ENCODE measurements at regions not wholly inside any gene's neighbourhood (a gene's known extent, or its start where the extent isn't known, plus 50 kb on each side); places are given as distances from the start of the nearest gene placed in this dataset.

- H3K4me3 ChIP-seq (ENCODE audit: control insufficient read depth in 2 of 3, extremely low read depth in 1 of 3, insufficient read depth in 2 of 3, low read depth in 1 of 3, low read length in 3 of 3) = no peak overlapping the region
- no peaks in the 10 kb centered on the region for H3K79me2 ChIP-seq (ENCODE audit: control insufficient read depth, insufficient read depth, low read length)
- DNase-seq (ENCODE audit: low read depth, low spot score) (no peak), FAIRE-seq (no peak)
- H2AFZ ChIP-seq (ENCODE audit: control insufficient read depth, low read length) = no peak overlapping the region
- dilution Hi-C loops (cut with MboI; ENCODE audit: extremely low pct_ligation_motif_present, low sequenced_read_pairs) = no loop called here
- H3K9me1 ChIP-seq (ENCODE audit: control insufficient read depth, extremely low read depth, insufficient read depth, low read length) = no peaks in the 10 kb centered on the region
- no peak overlapping the region for H3K4me2 ChIP-seq (ENCODE audit: control insufficient read depth, extremely low read depth, insufficient read depth, low read depth, low read length)
- no peak overlapping the region for H3K27ac ChIP-seq (ENCODE audit: control insufficient read depth, insufficient read depth, low read length)
- no peak overlapping the region for H3K9ac ChIP-seq (ENCODE audit: control insufficient read depth, extremely low read depth, insufficient read depth, low read length)
- no peaks in the 10 kb centered on the region for H3K9me3 ChIP-seq (ENCODE audit: control insufficient read depth, low read depth, low read length)
- TF ChIP-seq EZH2 (IDR thresholded peaks at IDR 0.05; ENCODE audit: low read length) (no peak), CTCF (optimal IDR thresholded peaks at IDR 0.05 in 1 of 3, IDR thresholded peaks at IDR 0.05 in 1 of 3, conservative IDR thresholded peaks at IDR 0.05 in 1 of 3; ENCODE audit: extremely low read depth in 1 of 3, insufficient read depth in 2 of 3, low read length in 3 of 3) (no peak)
- no peaks in the 10 kb centered on the region for H3K27me3 ChIP-seq (ENCODE audit: control insufficient read depth, extremely low read depth, insufficient read depth, low read length)
- H4K20me1 ChIP-seq (ENCODE audit: control insufficient read depth, extremely low read depth, insufficient read depth, low read length) = no peaks in the 10 kb centered on the region
- no peaks in the 10 kb centered on the region for H3K4me1 ChIP-seq (ENCODE audit: control insufficient read depth, extremely low read depth, insufficient read depth, low read length)
- H3K36me3 ChIP-seq (ENCODE audit: control insufficient read depth in 2 of 2, extremely low read depth in 1 of 2, insufficient read depth in 2 of 2, low read length in 2 of 2) = no peaks in the 10 kb centered on the region
Observed at GRCh38 chr19:31903979-31904378, 441.4 kb upstream of the ZNF507 start.

GRCh38 chr19:31906111-31906871, 439.1 kb upstream of the ZNF507 start:
- Histone ChIP-seq H3K9me1 (ENCODE audit: control insufficient read depth, extremely low read depth, insufficient read depth, low read length) (no peaks in the 10 kb centered on the region), H3K27ac (ENCODE audit: control insufficient read depth, insufficient read depth, low read length) (no peak overlapping the region), H2AFZ (ENCODE audit: control insufficient read depth, low read length) (no peak overlapping the region), H3K36me3 (ENCODE audit: control insufficient read depth in 2 of 2, extremely low read depth in 1 of 2, insufficient read depth in 2 of 2, low read length in 2 of 2) (no peaks in the 10 kb centered on the region), H4K20me1 (ENCODE audit: control insufficient read depth, extremely low read depth, insufficient read depth, low read length) (no peaks in the 10 kb centered on the region), H3K27me3 (ENCODE audit: control insufficient read depth, extremely low read depth, insufficient read depth, low read length) (no peaks in the 10 kb centered on the region), H3K9me3 (ENCODE audit: control insufficient read depth, low read depth, low read length) (no peaks in the 10 kb centered on the region), H3K9ac (ENCODE audit: control insufficient read depth, extremely low read depth, insufficient read depth, low read length) (no peak overlapping the region), H3K4me1 (ENCODE audit: control insufficient read depth, extremely low read depth, insufficient read depth, low read length) (no peaks in the 10 kb centered on the region), H3K4me3 (ENCODE audit: control insufficient read depth in 2 of 3, extremely low read depth in 1 of 3, insufficient read depth in 2 of 3, low read depth in 1 of 3, low read length in 3 of 3) (no peak overlapping the region), H3K4me2 (ENCODE audit: control insufficient read depth, extremely low read depth, insufficient read depth, low read depth, low read length) (no peak overlapping the region), H3K79me2 (ENCODE audit: control insufficient read depth, insufficient read depth, low read length) (no peaks in the 10 kb centered on the region)
- DNase-seq (ENCODE audit: low read depth, low spot score) (no peak), FAIRE-seq (no peak)
- dilution Hi-C loops (cut with MboI; ENCODE audit: extremely low pct_ligation_motif_present, low sequenced_read_pairs) = no loop called here
- no peak for TF ChIP-seq CTCF (optimal IDR thresholded peaks at IDR 0.05 in 1 of 3, IDR thresholded peaks at IDR 0.05 in 1 of 3, conservative IDR thresholded peaks at IDR 0.05 in 1 of 3; ENCODE audit: extremely low read depth in 1 of 3, insufficient read depth in 2 of 3, low read length in 3 of 3)
- no peak for TF ChIP-seq EZH2 (IDR thresholded peaks at IDR 0.05; ENCODE audit: low read length)

All from keratinocyte (primary cell).